ENCODE measurements at regions not wholly inside any gene's neighbourhood (a gene's known extent, or its start where the extent isn't known, plus 50 kb on each side); places are given as distances from the start of the nearest gene placed in this dataset.

GRCh38 chr6:49070411-49070810, 392.6 kb downstream of the MMUT start:
- Histone ChIP-seq H3K9me3 (no peaks in the 10 kb centered on the region), H3K36me3 (no peaks in the 10 kb centered on the region), H3K4me1 (no peaks in the 10 kb centered on the region), H3K27me3 (no peaks in the 10 kb centered on the region), H3K4me3 (no peak overlapping the region), H3K27ac (no peak overlapping the region)
- intact Hi-C loops (cut with DNase I), result no loop called here
- WGBS, 2 donors, result 82 to 94% methylated on average over 2 of the region's 2 CpGs
- no peak for DNase-seq
- TF ChIP-seq POLR2A (IDR thresholded peaks at IDR 0.05), result no peak
- no peak for TF ChIP-seq CTCF (IDR thresholded peaks at IDR 0.05)

DNA sequence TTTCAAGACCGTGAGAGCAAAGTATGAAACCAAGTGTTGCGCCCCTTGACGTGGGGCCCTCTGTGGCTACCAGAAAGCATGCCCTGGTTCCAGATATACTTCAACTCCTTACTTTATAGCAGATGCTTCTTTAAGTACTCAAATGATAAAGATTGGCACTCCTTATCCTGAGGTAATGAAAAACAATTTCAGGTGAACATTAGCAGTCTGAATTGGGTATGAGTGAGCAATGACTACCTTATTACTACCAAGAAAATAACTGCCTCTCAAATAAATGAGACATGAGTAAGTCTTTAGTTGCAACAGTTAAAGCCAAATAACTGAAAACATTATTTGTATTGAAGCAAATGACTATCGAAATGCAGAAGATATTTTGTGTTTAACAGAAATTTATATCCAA, 408.7 kb downstream of the MMUT start:
- Histone ChIP-seq H3K36me3 (no peaks in the 10 kb centered on the region), H3K4me1 (no peaks in the 10 kb centered on the region), H3K4me3 (no peak overlapping the region), H3K9me3 (no peaks in the 10 kb centered on the region), H3K27me3 (no peaks in the 10 kb centered on the region), H3K27ac (no peak overlapping the region)
- intact Hi-C loops (cut with DNase I), result no loop called here
- no peak for TF ChIP-seq POLR2A (IDR thresholded peaks at IDR 0.05)
- no peak for TF ChIP-seq CTCF (IDR thresholded peaks at IDR 0.05)
- 73 to 81% methylated on average over 3 to 4 of the region's 4 CpGs for WGBS, 2 donors
- DNase-seq, result no peak

DNA sequence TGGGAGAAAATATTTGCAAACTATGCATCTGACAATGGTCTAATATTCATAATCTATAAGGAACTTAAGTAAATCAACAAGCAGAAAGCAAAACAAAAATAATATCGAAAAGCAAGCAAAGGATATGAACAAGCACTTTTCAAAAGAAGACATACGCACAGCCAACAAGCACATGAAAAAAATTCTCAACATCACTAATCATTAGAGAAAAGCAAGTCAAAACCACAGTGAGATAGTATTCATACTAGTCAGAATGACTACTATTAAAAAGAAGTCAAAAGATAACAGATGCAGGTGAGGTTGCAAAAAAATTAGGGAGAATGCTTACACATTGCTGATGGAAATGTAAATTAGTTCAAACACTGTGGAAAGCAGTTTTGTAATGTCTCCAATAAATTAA, 410.2 kb downstream of the MMUT start:
- intact Hi-C loops (cut with DNase I), result no loop called here
- Histone ChIP-seq H3K27me3 (no peaks in the 10 kb centered on the region), H3K9me3 (no peaks in the 10 kb centered on the region), H3K4me1 (no peaks in the 10 kb centered on the region), H3K36me3 (no peaks in the 10 kb centered on the region), H3K4me3 (no peak overlapping the region), H3K27ac (no peak overlapping the region)
- no peak for DNase-seq
- TF ChIP-seq POLR2A (IDR thresholded peaks at IDR 0.05) (no peak), CTCF (IDR thresholded peaks at IDR 0.05) (no peak)
- WGBS, 2 donors, result 80 to 94% methylated on average over 2 of the region's 2 CpGs

DNA sequence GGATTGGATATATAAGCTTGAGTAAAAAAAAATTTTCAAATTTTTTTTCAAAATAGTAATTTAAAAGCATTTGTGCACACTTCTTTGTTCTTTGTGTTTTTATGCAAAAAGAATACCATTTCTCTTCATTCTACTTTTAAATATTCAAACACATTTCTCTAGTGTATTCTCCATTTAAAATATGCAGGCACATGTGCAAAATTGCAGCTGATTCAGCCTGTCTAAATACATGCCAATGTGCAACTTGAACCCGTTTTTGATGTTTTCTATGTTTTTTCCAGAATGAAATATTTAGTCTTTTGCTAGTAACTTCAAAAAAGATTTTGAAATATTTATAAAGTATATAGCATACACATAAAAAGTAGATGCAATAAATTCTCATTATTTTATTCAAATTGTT, 411.8 kb downstream of the MMUT start:
- Histone ChIP-seq H3K27ac (no peak overlapping the region), H3K27me3 (no peaks in the 10 kb centered on the region), H3K9me3 (no peaks in the 10 kb centered on the region), H3K36me3 (no peaks in the 10 kb centered on the region), H3K4me3 (no peak overlapping the region), H3K4me1 (no peaks in the 10 kb centered on the region)
- no peak for TF ChIP-seq POLR2A (IDR thresholded peaks at IDR 0.05)
- no peak for DNase-seq
- WGBS, 2 donors, result 63 to 71% methylated on average over 1 of the region's 1 CpG
- intact Hi-C loops (cut with DNase I), result no loop called here

- intact Hi-C loops (cut with DNase I), result no loop called here
- Histone ChIP-seq H3K9me3 (no peaks in the 10 kb centered on the region), H3K4me3 (no peak overlapping the region), H3K27ac (no peak overlapping the region), H3K36me3 (no peaks in the 10 kb centered on the region), H3K27me3 (no peaks in the 10 kb centered on the region), H3K4me1 (no peaks in the 10 kb centered on the region)
- TF ChIP-seq POLR2A (IDR thresholded peaks at IDR 0.05), result no peak
- no peak for TF ChIP-seq CTCF (IDR thresholded peaks at IDR 0.05)
- WGBS, 2 donors, result 50 to 71% methylated on average over 1 of the region's 1 CpG
- no peak for DNase-seq
These were observed 412.5 kb downstream of the MMUT start for GRCh38 chr6:49050584-49050983.

- Histone ChIP-seq H3K4me1 (no peaks in the 10 kb centered on the region), H3K4me3 (no peak overlapping the region), H3K27ac (no peak overlapping the region), H3K9me3 (no peaks in the 10 kb centered on the region), H3K36me3 (no peaks in the 10 kb centered on the region), H3K27me3 (no peaks in the 10 kb centered on the region)
- intact Hi-C loops (cut with DNase I), result no loop called here
- DNase-seq, result no peak
- 55 to 65% methylated on average over 2 of the region's 2 CpGs for WGBS, 2 donors
- TF ChIP-seq CTCF (IDR thresholded peaks at IDR 0.05) (no peak), POLR2A (IDR thresholded peaks at IDR 0.05) (no peak)
These were observed 424.7 kb downstream of the MMUT start for GRCh38 chr6:49038294-49038822.
